GM18858 (cell line): ENCODE measurements at regions not wholly inside any gene's neighbourhood (a gene's known extent, or its start where the extent isn't known, plus 50 kb on each side); places are given as distances from the start of the nearest gene placed in this dataset.
"Not testable (repeated sequence)": the region's sequence is repeated elsewhere in the genome, so short reads cannot be mapped to it uniquely, and the experiment has no call there.

Source experiments
- ATAC-seq: cut with Tn5 transposase; IDR thresholded peaks from one replicate; pipeline ENCODE4 v1.9.1; 2021; ENCODE audit not compliant: unreplicated experiment

- no peak for ATAC-seq
These were observed 342.5 kb downstream of the ADGRL2 start for GRCh38 chr1:82143108-82143833.

DNA sequence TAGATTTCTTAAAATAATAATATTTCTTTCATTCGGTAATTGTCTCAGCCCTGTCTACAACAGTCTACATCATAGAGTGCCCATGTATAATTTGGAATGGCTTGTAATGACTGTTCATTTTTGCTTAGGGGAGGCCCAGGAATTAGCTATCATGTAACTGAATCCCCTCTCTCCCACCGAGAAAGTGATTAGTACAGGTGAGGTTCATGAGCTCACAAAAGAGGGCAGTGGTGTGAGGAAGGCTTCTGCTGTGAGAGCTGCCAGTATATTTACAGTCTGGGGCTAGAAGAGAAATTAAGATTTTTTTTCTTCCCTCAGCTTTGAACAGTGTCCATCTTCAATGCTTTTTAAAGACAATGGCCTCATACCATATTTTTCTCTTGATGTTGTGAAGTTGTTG, 340.7 kb downstream of the ADGRL2 start:
- ATAC-seq: no peak

DNA sequence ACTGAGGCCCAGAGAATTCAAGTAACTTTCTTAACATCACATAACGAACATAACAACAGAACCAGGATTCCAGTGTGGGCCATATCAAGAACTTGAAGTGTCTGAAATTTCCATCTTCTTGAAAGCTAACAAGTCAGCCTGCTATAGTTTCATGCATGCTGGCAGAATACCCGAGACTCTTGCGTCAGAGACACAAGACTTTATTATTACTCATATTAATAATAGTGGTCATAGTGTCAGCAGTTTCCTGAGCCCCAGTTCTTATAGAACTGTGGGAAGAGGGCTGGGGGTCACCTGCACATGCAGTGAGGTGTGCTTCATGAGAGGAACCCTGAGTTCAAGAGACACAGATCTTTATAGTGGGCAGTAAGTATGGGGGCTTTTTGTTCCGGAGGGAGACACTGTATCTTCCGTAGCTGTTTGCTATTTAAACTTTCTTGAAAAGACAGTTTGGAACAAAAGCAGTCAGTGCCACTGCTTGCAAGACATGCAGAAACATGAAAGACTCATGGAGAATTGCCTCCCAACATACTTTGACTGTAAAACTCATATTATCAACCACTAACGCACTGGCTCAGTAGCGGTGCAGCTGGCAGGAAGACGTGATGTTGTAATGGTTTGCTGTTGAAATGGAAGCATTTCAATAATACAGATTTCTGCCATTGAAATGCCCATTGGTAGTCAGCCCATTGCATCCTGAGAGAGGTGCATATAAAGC, 339.2 kb downstream of the ADGRL2 start:
- no peak for ATAC-seq

DNA sequence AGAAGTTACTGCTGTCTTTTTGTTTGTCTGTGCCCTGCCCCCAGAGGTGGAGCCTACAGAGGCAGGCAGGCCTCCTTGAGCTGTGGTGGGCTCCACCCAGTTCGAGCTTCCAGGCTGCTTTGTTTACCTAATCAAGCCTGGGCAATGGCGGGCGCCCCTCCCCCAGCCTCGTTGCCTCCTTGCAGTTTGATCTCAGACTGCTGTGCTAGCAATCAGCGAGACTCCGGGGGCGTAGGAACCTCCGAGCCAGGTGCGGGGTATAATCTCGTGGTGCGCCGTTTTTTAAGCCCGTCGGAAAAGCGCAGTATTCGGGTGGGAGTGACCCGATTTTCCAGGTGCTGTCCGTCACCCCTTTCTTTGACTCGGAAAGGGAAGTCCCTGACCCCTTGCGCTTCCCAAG, 335.6 kb downstream of the ADGRL2 start:
- ATAC-seq: not testable (repeated sequence)

- no peak for ATAC-seq
These were observed 325.1 kb downstream of the ADGRL2 start for GRCh38 chr1:82125866-82126265.

DNA sequence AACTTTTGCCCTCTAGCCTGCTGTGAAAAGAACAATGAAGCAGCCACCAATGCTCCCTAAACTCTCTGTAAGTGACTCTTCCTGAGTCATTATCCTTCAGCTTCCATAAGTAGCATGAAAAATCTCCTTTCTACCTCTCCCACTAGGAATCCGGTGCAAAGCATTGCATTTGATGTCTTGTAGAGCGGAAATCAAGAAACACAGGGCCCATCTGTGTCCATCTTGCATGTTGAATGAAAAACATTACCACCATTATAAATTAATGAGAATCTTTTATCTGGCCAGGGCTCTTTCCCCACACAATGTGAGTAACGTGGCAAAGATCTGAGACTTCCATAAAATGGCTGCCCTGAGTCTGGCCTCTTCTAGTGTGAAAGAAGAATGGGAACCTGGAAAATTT, 324.4 kb downstream of the ADGRL2 start:
- ATAC-seq: no peak

DNA sequence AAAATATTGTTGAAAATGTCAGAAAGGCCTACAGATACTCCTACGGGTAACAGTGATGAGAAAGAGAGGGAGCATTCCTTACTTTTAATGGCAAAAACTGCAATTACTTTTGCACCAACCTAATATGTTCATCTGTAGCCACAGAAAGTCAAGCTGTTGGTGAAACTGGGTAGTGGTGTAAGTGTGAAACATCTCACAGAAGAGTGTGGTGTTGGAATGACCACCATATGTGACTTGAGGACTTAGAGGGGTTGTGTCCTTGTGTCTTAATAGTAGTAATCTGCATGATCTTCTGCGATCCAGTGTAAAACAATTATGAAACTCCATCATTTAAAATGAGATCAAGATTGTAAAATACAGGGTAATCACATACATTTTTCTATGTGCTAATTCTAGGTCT, 320.7 kb downstream of the ADGRL2 start:
- no peak for ATAC-seq

DNA sequence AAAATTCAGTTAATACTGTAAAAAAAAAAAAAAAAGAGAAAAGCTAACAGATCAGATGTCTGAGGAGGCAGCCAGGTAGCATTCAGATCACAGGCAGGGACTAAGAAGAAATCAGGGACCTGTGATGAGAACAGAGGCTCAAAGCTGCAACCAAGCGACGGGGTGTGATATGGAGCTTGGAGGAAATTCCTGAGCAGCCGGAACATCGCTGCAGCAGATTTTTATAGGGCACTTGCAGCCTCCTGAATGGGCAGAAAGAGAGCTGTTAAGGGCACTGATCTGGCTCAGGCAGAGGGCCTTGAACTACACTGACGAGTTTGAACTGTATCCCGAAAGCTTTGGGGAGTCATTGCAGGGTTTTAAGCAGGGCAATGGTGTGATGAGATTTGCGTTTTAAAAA, 315.4 kb downstream of the ADGRL2 start:
- ATAC-seq: no peak

- ATAC-seq: no peak
These were observed 314.2 kb downstream of the ADGRL2 start for GRCh38 chr1:82114887-82115286.

GRCh38 chr1:82110366-82111254, 309.9 kb downstream of the ADGRL2 start:
- no peak for ATAC-seq

DNA sequence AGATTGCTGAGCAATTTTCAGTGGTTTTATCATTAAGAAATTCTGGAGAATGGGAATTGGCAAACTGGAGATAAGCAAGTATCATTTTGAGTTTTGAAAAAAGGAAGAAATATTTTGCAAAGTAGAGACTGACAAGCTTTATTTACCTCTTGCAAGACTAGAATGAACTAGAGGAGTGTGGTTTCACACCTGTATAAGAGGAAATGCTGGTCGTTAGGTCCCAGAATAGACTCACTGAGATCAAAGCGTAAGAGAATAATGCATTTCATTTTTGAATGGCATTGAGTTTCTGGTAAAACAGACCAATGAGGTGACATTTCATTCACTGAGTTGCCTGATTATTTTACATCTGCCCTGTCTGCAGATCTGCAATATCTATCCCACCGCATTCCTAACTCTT, 308.1 kb downstream of the ADGRL2 start:
- peak; percentile 82 for ATAC-seq

GRCh38 chr1:82106672-82107071, 305.9 kb downstream of the ADGRL2 start:
- ATAC-seq: no peak

DNA sequence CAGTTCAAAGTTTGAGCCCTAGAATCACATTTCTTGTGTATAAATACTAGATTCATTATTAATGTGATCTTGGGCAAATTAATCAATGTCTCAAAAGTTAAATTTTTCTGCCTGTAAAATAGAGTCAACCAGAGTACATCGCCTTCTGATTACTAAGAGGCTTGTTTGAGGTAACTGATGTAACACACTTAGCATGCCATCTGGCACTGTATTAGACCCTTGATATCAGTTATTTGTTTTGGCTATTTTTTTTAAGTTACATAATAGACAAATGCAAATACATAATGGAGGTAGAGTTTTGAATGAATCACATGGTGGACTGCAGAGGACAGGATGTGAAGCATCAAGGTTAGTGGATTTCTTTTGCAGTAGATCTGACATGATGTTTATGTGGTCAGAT, 298.4 kb downstream of the ADGRL2 start:
- no peak for ATAC-seq

DNA sequence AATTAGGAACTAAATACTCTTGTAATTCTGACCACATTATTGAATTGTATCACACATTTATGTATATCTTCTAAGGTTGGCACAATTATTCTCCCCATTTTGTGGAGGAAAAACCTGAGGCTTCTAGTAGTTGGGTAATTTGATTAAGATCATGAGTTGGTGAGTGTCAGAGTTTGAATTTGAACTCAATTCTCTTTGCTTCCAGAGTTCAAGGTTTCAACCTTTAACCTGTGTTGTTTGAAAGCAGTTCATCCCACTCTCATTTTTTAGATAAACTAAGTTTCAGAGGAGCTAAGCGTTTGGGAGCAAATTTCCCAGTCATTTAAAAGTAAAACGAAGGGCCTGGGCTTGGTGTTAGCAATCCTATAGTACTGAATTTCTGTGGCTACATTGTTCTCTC, 293.4 kb downstream of the ADGRL2 start:
- no peak for ATAC-seq

DNA sequence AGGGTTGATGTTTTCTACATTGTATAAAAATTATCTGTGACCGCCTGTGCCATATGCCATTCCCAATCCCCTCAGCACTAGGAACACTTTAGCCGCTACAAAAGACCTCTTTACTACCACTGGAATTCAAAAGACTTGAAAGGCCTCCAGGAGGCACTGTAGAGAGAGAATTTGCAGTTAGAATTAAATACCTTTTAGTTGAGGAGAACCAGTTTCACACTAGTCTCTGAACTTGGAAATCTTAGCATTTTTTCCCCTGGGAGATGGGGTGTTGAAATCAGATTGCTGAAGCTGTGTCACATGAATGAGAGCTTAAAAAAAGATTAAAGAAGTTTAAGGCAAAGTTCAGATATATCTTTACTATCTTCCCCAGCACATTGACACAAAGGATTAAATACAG, 291.0 kb downstream of the ADGRL2 start:
- ATAC-seq: no peak

- ATAC-seq: no peak
These were observed 290.5 kb downstream of the ADGRL2 start for GRCh38 chr1:82091265-82091664.

DNA sequence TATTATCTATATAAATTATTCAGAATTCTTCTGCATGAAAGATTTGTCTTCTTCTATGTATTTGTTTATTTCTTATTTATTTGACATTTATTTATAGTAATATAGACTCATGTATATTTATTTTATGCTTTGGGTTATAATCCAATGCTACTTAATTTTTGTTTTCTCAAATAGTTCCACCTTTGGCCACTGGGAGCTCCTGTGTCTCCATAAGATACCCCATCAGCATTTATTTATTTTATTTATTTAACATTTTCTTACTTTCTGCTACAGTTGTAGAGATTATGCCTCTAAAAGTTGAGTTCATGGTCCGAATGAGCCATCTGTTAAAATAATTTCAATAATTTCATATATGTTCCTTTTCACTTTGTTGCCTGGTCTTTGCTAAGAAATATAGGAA, 289.4 kb downstream of the ADGRL2 start:
- ATAC-seq: no peak

DNA sequence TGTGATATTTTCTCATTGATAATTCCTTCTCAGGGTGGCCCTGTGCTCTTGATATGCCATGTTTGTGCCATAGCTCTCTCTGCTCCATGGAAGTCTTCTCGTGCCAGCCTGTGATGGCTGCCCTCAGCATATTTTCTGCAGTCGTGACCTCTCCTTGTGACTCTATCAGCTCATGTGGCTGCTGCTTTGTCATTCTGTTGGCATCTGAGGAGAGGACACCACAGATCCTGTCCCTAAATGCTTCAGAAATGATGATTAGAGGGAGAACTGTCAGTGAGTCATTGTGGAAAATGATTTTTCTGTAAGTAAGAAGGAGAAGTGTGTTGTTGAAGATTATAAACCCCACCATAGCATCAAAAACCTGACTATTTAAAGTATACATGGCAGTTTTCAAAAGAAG, 286.0 kb downstream of the ADGRL2 start:
- ATAC-seq: no peak

- ATAC-seq: no peak
These were observed 278.9 kb downstream of the ADGRL2 start for GRCh38 chr1:82079607-82080006.

DNA sequence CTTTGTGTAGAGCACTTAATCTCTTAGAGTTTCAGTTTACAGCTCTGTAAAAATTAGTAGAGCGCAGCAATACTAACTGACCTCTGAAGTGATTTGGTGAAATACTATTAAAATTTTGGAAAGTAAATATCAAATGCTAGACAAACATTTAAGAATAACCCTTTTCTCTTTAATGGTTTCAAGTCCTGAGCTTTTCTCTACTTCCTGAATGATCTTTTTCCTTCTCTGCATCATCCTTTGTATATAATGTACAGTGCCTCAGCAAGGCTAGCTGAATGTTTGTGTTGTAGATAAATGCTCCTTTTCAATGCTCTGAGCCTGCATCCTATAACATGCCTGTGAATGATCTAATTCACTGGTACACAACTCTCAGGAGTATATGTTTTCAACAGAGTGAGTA, 272.9 kb downstream of the ADGRL2 start:
- ATAC-seq: no peak

DNA sequence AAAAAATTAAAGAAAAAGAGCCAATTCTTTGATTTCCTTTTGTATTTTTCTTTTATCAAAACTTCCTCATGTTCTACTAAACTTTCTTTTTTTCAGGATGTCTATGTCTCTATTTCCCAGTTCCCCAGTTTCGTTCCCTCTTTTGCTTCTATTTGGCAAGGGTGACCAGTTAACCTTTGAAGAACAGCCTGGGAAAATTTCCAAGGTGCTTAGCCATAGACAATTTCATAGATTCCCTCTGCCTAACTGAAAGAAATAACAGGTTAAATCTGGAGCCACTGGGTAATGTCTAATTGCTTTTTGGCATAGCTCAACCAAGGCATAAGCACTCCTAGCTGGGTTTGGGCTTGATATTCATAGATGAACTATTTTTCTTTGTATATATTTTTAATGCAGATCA, 272.3 kb downstream of the ADGRL2 start:
- no peak for ATAC-seq

- ATAC-seq: no peak
These were observed 265.2 kb downstream of the ADGRL2 start for GRCh38 chr1:82065916-82066315.
